HepG2 (cell line): ENCODE measurements at regions not wholly inside any gene's neighbourhood (a gene's known extent, or its start where the extent isn't known, plus 50 kb on each side); places are given as distances from the start of the nearest gene placed in this dataset.

Source experiments
- ATF4 ChIP-seq, 2 experiments: fragments of 450-650 bp in 1 of 2; sonication (generic) in 1 of 2; formaldehyde crosslinking; IDR thresholded peaks; 2 replicates each; pipeline versions ENCODE4 v1.5.0 to v1.8.0; 2020 to 2022; ENCODE audit warnings: mild to moderate bottlenecking in 1 of 2, missing genetic modification reagents in 1 of 2
- ATF5 ChIP-seq: sonication (generic); formaldehyde crosslinking; IDR thresholded peaks from 2 replicates; pipeline ENCODE4 v1.4.0; 2020; ENCODE audit warnings: mild to moderate bottlenecking, low read depth, missing genetic modification reagents
- ETV5 ChIP-seq: IDR thresholded peaks from 2 replicates; pipeline ENCODE4 v1.6.1; 2018; ENCODE audit warnings: missing biosample characterization, missing genetic modification reagents, inconsistent platforms, borderline replicate concordance
- FOSL1 ChIP-seq: sonication (generic); formaldehyde crosslinking; IDR thresholded peaks from 2 replicates; pipeline ENCODE4 v1.9.0; 2021; ENCODE audit warnings: missing genetic modification reagents, borderline replicate concordance
- FOXO4 ChIP-seq: sonication (generic); formaldehyde crosslinking; conservative IDR thresholded peaks from 2 replicates; pipeline ENCODE4 v1.8.1; 2023; ENCODE audit warnings: missing genetic modification reagents
- GZF1 ChIP-seq: sonication (generic); formaldehyde crosslinking; IDR thresholded peaks from 2 replicates; pipeline ENCODE4 v1.5.1; 2020; ENCODE audit warnings: mild to moderate bottlenecking, missing genetic modification reagents
- HOMEZ ChIP-seq: IDR thresholded peaks from 2 replicates; pipeline ENCODE4 v1.6.1; 2016; ENCODE audit warnings: low read depth
- KDM6A ChIP-seq: IDR thresholded peaks from 2 replicates; pipeline ENCODE4 v1.6.1; 2016; ENCODE audit warnings: low read depth
- MNT ChIP-seq: fragments of 450-650 bp; IDR thresholded peaks from 2 replicates; pipeline ENCODE4 v1.6.1; 2016
- MYNN ChIP-seq: sonication (generic); formaldehyde crosslinking; IDR thresholded peaks from 2 replicates; pipeline ENCODE4 v1.4.0; 2020; ENCODE audit warnings: mild to moderate bottlenecking, low read depth, missing genetic modification reagents
- PAF1 ChIP-seq: IDR thresholded peaks from 2 replicates; pipeline ENCODE4 v1.6.1; 2016; ENCODE audit warnings: missing genetic modification reagents, missing compliant biosample characterization
- RBAK ChIP-seq: sonication (generic); formaldehyde crosslinking; IDR thresholded peaks from 2 replicates; pipeline ENCODE4 v1.5.1; 2020; ENCODE audit warnings: mild to moderate bottlenecking, missing genetic modification reagents
- SNRNP70 ChIP-seq: fragments of 200-400 bp; formaldehyde crosslinking; IDR thresholded peaks from 2 replicates; pipeline ENCODE4 v1.6.1; 2017; ENCODE audit warnings: mild to moderate bottlenecking, low read depth, low read length, moderate library complexity
- USF2 ChIP-seq, 2 experiments: sonication (generic) in 1 of 2; formaldehyde crosslinking in 1 of 2; IDR thresholded peaks; 2 replicates each; pipeline versions ENCODE4 v1.5.1 to v1.6.1; 2011 to 2020; ENCODE audit warnings: borderline replicate concordance in 1 of 2, low read depth in 1 of 2, low read length in 1 of 2, mild to moderate bottlenecking in 1 of 2, missing genetic modification reagents in 1 of 2, moderate library complexity in 1 of 2
- ZKSCAN8 ChIP-seq: IDR thresholded peaks from 2 replicates; pipeline ENCODE4 v1.6.1; 2016; ENCODE audit warnings: borderline replicate concordance, missing genetic modification reagents, missing compliant biosample characterization
- ZMAT5 ChIP-seq: sonication (generic); formaldehyde crosslinking; IDR thresholded peaks from 2 replicates; pipeline ENCODE4 v1.5.0; 2020; ENCODE audit warnings: mild to moderate bottlenecking, low read depth, missing genetic modification reagents, borderline replicate concordance
- ZNF207 ChIP-seq: fragments of 450-650 bp; IDR thresholded peaks from 2 replicates; pipeline ENCODE4 v1.6.1; 2016; ENCODE audit warnings: antibody characterized with exemption, borderline replicate concordance
- ZNF224 ChIP-seq: sonication (generic); formaldehyde crosslinking; IDR thresholded peaks from 2 replicates; pipeline ENCODE4 v1.5.0; 2020; ENCODE audit warnings: mild to moderate bottlenecking, missing genetic modification reagents
- ZNF468 ChIP-seq: sonication (generic); formaldehyde crosslinking; IDR thresholded peaks from 2 replicates; pipeline ENCODE4 v1.8.0; 2022; ENCODE audit warnings: mild to moderate bottlenecking, moderate library complexity, missing genetic modification reagents
- ZNF747 ChIP-seq: sonication (generic); formaldehyde crosslinking; IDR thresholded peaks from 2 replicates; pipeline ENCODE4 v1.8.1; 2023; ENCODE audit warnings: missing genetic modification reagents, mild to moderate bottlenecking, borderline replicate concordance
- ZNF83 ChIP-seq: sonication (generic); formaldehyde crosslinking; IDR thresholded peaks from 2 replicates; pipeline ENCODE4 v1.4.0; 2020; ENCODE audit warnings: missing genetic modification reagents, mild to moderate bottlenecking, borderline replicate concordance
- ZNF839 ChIP-seq: sonication (generic); formaldehyde crosslinking; IDR thresholded peaks from 2 replicates; pipeline ENCODE4 v1.4.0; 2020; ENCODE audit warnings: missing genetic modification reagents, mild to moderate bottlenecking, borderline replicate concordance

GRCh38 chr12:46493834-46494181 is 121.2 kb upstream of the SLC38A2 start (continued):
- TF ChIP-seq FOXO4 (CRISPR knock-in tag) = no peak
- TF ChIP-seq ZNF839 (CRISPR knock-in tag) = no peak
- TF ChIP-seq RBAK (CRISPR knock-in tag) = no peak
- TF ChIP-seq ATF5 (CRISPR knock-in tag) = no peak
- TF ChIP-seq ZNF468 (CRISPR knock-in tag) = no peak
- TF ChIP-seq USF2 (IDR thresholded peaks at IDR 0.05; ENCODE audit: low read depth, low read length) = no peak
- TF ChIP-seq USF2 (CRISPR knock-in tag; IDR thresholded peaks at IDR 0.05; ENCODE audit: borderline replicate concordance) = no peak
- TF ChIP-seq ZMAT5 = no peak
- TF ChIP-seq ZNF207 = no peak
- TF ChIP-seq ZKSCAN8 (CRISPR knock-in tag) = peak; percentile 59; the same call in 1 of the 2 replicates
- TF ChIP-seq KDM6A (CRISPR knock-in tag) = peak; percentile 67
- TF ChIP-seq GZF1 (CRISPR knock-in tag) = no peak
- no peak for TF ChIP-seq MNT
- peak; percentile 98 for TF ChIP-seq ETV5
- TF ChIP-seq MYNN (CRISPR knock-in tag) = no peak
- TF ChIP-seq ZNF224 (CRISPR knock-in tag) = no peak
- TF ChIP-seq HOMEZ (CRISPR knock-in tag) = peak; percentile 65; the same call in 1 of the 2 replicates
- no peak for TF ChIP-seq SNRNP70
- TF ChIP-seq ZNF747 (CRISPR knock-in tag) = no peak
- TF ChIP-seq ZNF83 (CRISPR knock-in tag) = no peak
- TF ChIP-seq ATF4 (CRISPR knock-in tag; IDR thresholded peaks at IDR 0.05) = peak in 1 of 2 experiments; percentile 76; a peak in 1 of 4 replicates
- no peak for TF ChIP-seq PAF1 (CRISPR knock-in tag)
- no peak for TF ChIP-seq FOSL1 (CRISPR knock-in tag)
